KBM-7 (cell line): ENCODE measurements at regions not wholly inside any gene's neighbourhood (a gene's known extent, or its start where the extent isn't known, plus 50 kb on each side); places are given as distances from the start of the nearest gene placed in this dataset.

Experiments used
- DNase-seq: peaks from one replicate; pipeline ENCODE4 v3.0.0-alpha.2; 2015
- in situ Hi-C: fragments of 300-500 bp; cut with MboI; formaldehyde crosslinking; loops from 2 replicates; pipeline ENCODE4 v1.14.3; 2020; ENCODE audit warnings: low sequenced_read_pairs, low pct_unique_long_range_greater_than_20kb, mixed read lengths

- in situ Hi-C loops = no loop called here
Observed at GRCh38 chr3:22587446-22587845, 615.7 kb upstream of the UBE2E2 start.

GRCh38 chr3:22593638-22594037 lies 609.5 kb upstream of the UBE2E2 start:
- in situ Hi-C loops = no loop called here
- DNase-seq = no peak

More at GRCh38 chr3:22587446-22587845, 615.7 kb upstream of the UBE2E2 start:
- DNase-seq = no peak

- in situ Hi-C loops = no loop called here
Observed at GRCh38 chr3:22594990-22595389, 608.1 kb upstream of the UBE2E2 start.

GRCh38 chr3:22606461-22606860 lies 596.7 kb upstream of the UBE2E2 start:
- DNase-seq = no peak
- in situ Hi-C loops = no loop called here

More at GRCh38 chr3:22594990-22595389, 608.1 kb upstream of the UBE2E2 start:
- no peak for DNase-seq

- DNase-seq = no peak
- in situ Hi-C loops = no loop called here
Observed at GRCh38 chr3:22606938-22607337, 596.2 kb upstream of the UBE2E2 start.

- in situ Hi-C loops = no loop called here
Observed at GRCh38 chr3:22608093-22608492, 595.0 kb upstream of the UBE2E2 start.

GRCh38 chr3:22608721-22609120 lies 594.4 kb upstream of the UBE2E2 start:
- in situ Hi-C loops = no loop called here
- DNase-seq = no peak

More at GRCh38 chr3:22608093-22608492, 595.0 kb upstream of the UBE2E2 start:
- no peak for DNase-seq

GRCh38 chr3:22609139-22609538 lies 594.0 kb upstream of the UBE2E2 start:
- no peak for DNase-seq
- in situ Hi-C loops = no loop called here

GRCh38 chr3:22612927-22613326 lies 590.2 kb upstream of the UBE2E2 start:
- no peak for DNase-seq
- in situ Hi-C loops = no loop called here

GRCh38 chr3:22615790-22616189 lies 587.3 kb upstream of the UBE2E2 start:
- DNase-seq = no peak
- in situ Hi-C loops = no loop called here

- no peak for DNase-seq
Observed at GRCh38 chr3:22617372-22617771, 585.8 kb upstream of the UBE2E2 start.

GRCh38 chr3:22620498-22620897 lies 582.6 kb upstream of the UBE2E2 start:
- in situ Hi-C loops = no loop called here
- DNase-seq = no peak

More at GRCh38 chr3:22617372-22617771, 585.8 kb upstream of the UBE2E2 start:
- in situ Hi-C loops = no loop called here

- in situ Hi-C loops = no loop called here
- DNase-seq = no peak
Observed at GRCh38 chr3:22621205-22621809, 581.8 kb upstream of the UBE2E2 start.

- in situ Hi-C loops = no loop called here
- DNase-seq = no peak
Observed at GRCh38 chr3:22627993-22628499, 575.1 kb upstream of the UBE2E2 start.

GRCh38 chr3:22632536-22632935 lies 570.6 kb upstream of the UBE2E2 start:
- in situ Hi-C loops = no loop called here
- no peak for DNase-seq

GRCh38 chr3:22634433-22634832 lies 568.7 kb upstream of the UBE2E2 start:
- in situ Hi-C loops = no loop called here
- no peak for DNase-seq

- DNase-seq = no peak
- in situ Hi-C loops = no loop called here
Observed at GRCh38 chr3:22659651-22660475, 543.3 kb upstream of the UBE2E2 start.

GRCh38 chr3:22660606-22661005 lies 542.5 kb upstream of the UBE2E2 start:
- no peak for DNase-seq
- in situ Hi-C loops = no loop called here

GRCh38 chr3:22661121-22661700 lies 541.9 kb upstream of the UBE2E2 start:
- DNase-seq = no peak
- in situ Hi-C loops = no loop called here

GRCh38 chr3:22665528-22665927 lies 537.6 kb upstream of the UBE2E2 start:
- in situ Hi-C loops = no loop called here
- no peak for DNase-seq
